Ascending aorta (tissue), 2 donors: ENCODE measurements at regions not wholly inside any gene's neighbourhood (a gene's known extent, or its start where the extent isn't known, plus 50 kb on each side); places are given as distances from the start of the nearest gene placed in this dataset.

Experiments
- DNase-seq, 2 donors: peaks; one replicate each; pipeline ENCODE4 v3.0.0-alpha.2; 2019; ENCODE audit warnings: low spot score in 2 of 2
- H3K27ac ChIP-seq, 2 donors: fragments of 200-600 bp; sonication (generic); one replicate each; pipeline ENCODE4 v1.5.1; 2016 to 2017; ENCODE audit warnings: mild to moderate bottlenecking in 1 of 2
- H3K27me3 ChIP-seq: fragments of 200-600 bp; sonication (generic); one replicate; pipeline ENCODE4 v1.5.1; 2017
- H3K36me3 ChIP-seq, 2 donors: fragments of 200-600 bp; sonication (generic); one replicate each; pipeline ENCODE4 v1.5.1; 2016
- H3K4me1 ChIP-seq, 2 donors: fragments of 200-600 bp; sonication (generic); one replicate each; pipeline ENCODE4 v1.5.1; 2016 to 2017; ENCODE audit warnings: mild to moderate bottlenecking in 1 of 2
- H3K4me3 ChIP-seq, 2 donors: fragments of 200-600 bp; sonication (generic); one replicate each; pipeline ENCODE4 v1.5.1; 2016 to 2017; ENCODE audit warnings: mild to moderate bottlenecking in 1 of 2
- H3K9me3 ChIP-seq, 2 donors: fragments of 200-600 bp; sonication (generic); one replicate each; pipeline ENCODE4 v1.5.1; 2016
- CTCF ChIP-seq, 3 experiments: fragments of 200-600 bp in 2 of 3; fragments of 450-650 bp in 1 of 3; sonication (generic) in 2 of 3; IDR thresholded peaks; one replicate each; pipeline ENCODE4 v1.5.1; 2016 to 2019; ENCODE audit warnings: antibody characterized with exemption in 3 of 3, mild to moderate bottlenecking in 1 of 3, moderate library complexity in 1 of 3
- intact Hi-C: fragments of 100-400 bp; cut with DNase I; formaldehyde crosslinking; loops from one replicate; pipeline ENCODE4 v1.15.1; 2023

GRCh38 chr1:229141689-229142377 is 129.1 kb upstream of the RAB4A start:
- Histone ChIP-seq H3K36me3 (no peaks in the 10 kb centered on the region), H3K4me1 (no peaks in the 10 kb centered on the region), H3K27ac (no peak overlapping the region), H3K4me3 (no peak overlapping the region), H3K9me3 (no peaks in the 10 kb centered on the region), H3K27me3 (no peaks in the 10 kb centered on the region)
- DNase-seq, result no peak
- intact Hi-C loops, result no loop called here
- no peak for TF ChIP-seq CTCF (IDR thresholded peaks at IDR 0.05)

- Histone ChIP-seq H3K9me3 (no peaks in the 10 kb centered on the region), H3K36me3 (no peaks in the 10 kb centered on the region), H3K27ac (no peak overlapping the region), H3K4me1 (no peaks in the 10 kb centered on the region), H3K4me3 (no peak overlapping the region), H3K27me3 (no peaks in the 10 kb centered on the region)
- no peak for DNase-seq
- intact Hi-C loops, result no loop called here
- no peak for TF ChIP-seq CTCF (IDR thresholded peaks at IDR 0.05)
Measured at GRCh38 chr1:229142471-229142870, 128.4 kb upstream of the RAB4A start.

GRCh38 chr1:229146647-229147046 is 124.3 kb upstream of the RAB4A start:
- intact Hi-C loops, result no loop called here
- H3K27me3 ChIP-seq, result no peaks in the 10 kb centered on the region
- no peaks in the 10 kb centered on the region for H3K9me3 ChIP-seq
- no peak for DNase-seq
- no peak overlapping the region for H3K27ac ChIP-seq
- TF ChIP-seq CTCF (IDR thresholded peaks at IDR 0.05), result no peak
- H3K4me1 ChIP-seq, result no peaks in the 10 kb centered on the region
- H3K4me3 ChIP-seq, result no peak overlapping the region
- H3K36me3 ChIP-seq, result no peaks in the 10 kb centered on the region

GRCh38 chr1:229147072-229147471 is 123.8 kb upstream of the RAB4A start:
- Histone ChIP-seq H3K4me1 (no peaks in the 10 kb centered on the region), H3K36me3 (no peaks in the 10 kb centered on the region), H3K27me3 (no peaks in the 10 kb centered on the region), H3K27ac (no peak overlapping the region), H3K9me3 (no peaks in the 10 kb centered on the region), H3K4me3 (no peak overlapping the region)
- intact Hi-C loops, result no loop called here
- DNase-seq, result no peak
- no peak for TF ChIP-seq CTCF (IDR thresholded peaks at IDR 0.05)

- TF ChIP-seq CTCF (IDR thresholded peaks at IDR 0.05), result no peak
- H3K27ac ChIP-seq, result no peak overlapping the region
- peaks cover 0 to 5% of the 10 kb centered on the region in 2 donors for H3K9me3 ChIP-seq
- H3K36me3 ChIP-seq, result no peaks in the 10 kb centered on the region
- no peak overlapping the region for H3K4me3 ChIP-seq
- H3K27me3 ChIP-seq, result no peaks in the 10 kb centered on the region
- no peak for DNase-seq
- intact Hi-C loops, result no loop called here
- H3K4me1 ChIP-seq, result no peaks in the 10 kb centered on the region
Measured at GRCh38 chr1:229148041-229148671, 122.8 kb upstream of the RAB4A start.
